IPS DF 19.7 (cell line): ENCODE measurements at regions not wholly inside any gene's neighbourhood (a gene's known extent, or its start where the extent isn't known, plus 50 kb on each side); places are given as distances from the start of the nearest gene placed in this dataset.

ENCODE experiments used
- DNase-seq: peaks from one replicate; pipeline ENCODE4 v3.0.0-alpha.2; 2013; ENCODE audit warnings: low read depth, low spot score

- no peak for DNase-seq
Observed at GRCh38 chr5:123881759-123882244, 369.8 kb downstream of the CSNK1G3 start.

- DNase-seq = no peak
Observed at GRCh38 chr5:123880875-123881274, 368.9 kb downstream of the CSNK1G3 start.

- DNase-seq = peak; percentile 54
Observed at GRCh38 chr5:123879071-123879470, 367.1 kb downstream of the CSNK1G3 start.

- DNase-seq = peak; percentile 42
Observed at GRCh38 chr5:123876276-123876790, 364.4 kb downstream of the CSNK1G3 start.

- DNase-seq = peak; percentile 78
Observed at GRCh38 chr5:123875561-123876275, 363.7 kb downstream of the CSNK1G3 start.

GRCh38 chr5:123874600-123875201, 362.7 kb downstream of the CSNK1G3 start:
- DNase-seq = peak; percentile 47

GRCh38 chr5:123873846-123874245, 361.9 kb downstream of the CSNK1G3 start:
- no peak for DNase-seq

GRCh38 chr5:123871373-123871772, 359.4 kb downstream of the CSNK1G3 start:
- DNase-seq = no peak

- DNase-seq = no peak
Observed at GRCh38 chr5:123868881-123869280, 356.9 kb downstream of the CSNK1G3 start.

GRCh38 chr5:123868267-123868666, 356.3 kb downstream of the CSNK1G3 start:
- no peak for DNase-seq

- DNase-seq = no peak
Observed at GRCh38 chr5:123865641-123866040, 353.7 kb downstream of the CSNK1G3 start.

- no peak for DNase-seq
Observed at GRCh38 chr5:123864578-123864977, 352.6 kb downstream of the CSNK1G3 start.

GRCh38 chr5:123858938-123859337, 347.0 kb downstream of the CSNK1G3 start:
- DNase-seq = no peak

GRCh38 chr5:123856766-123857165, 344.8 kb downstream of the CSNK1G3 start:
- DNase-seq = no peak

GRCh38 chr5:123855609-123856008, 343.6 kb downstream of the CSNK1G3 start:
- no peak for DNase-seq

- DNase-seq = no peak
Observed at GRCh38 chr5:123845356-123846100, 333.6 kb downstream of the CSNK1G3 start.

- no peak for DNase-seq
Observed at GRCh38 chr5:123844873-123845272, 332.9 kb downstream of the CSNK1G3 start.

- DNase-seq = no peak
Observed at GRCh38 chr5:123835421-123835820, 323.4 kb downstream of the CSNK1G3 start.

- no peak for DNase-seq
Observed at GRCh38 chr5:123830575-123830974, 318.6 kb downstream of the CSNK1G3 start.

- no peak for DNase-seq
Observed at GRCh38 chr5:123827811-123828210, 315.8 kb downstream of the CSNK1G3 start.

GRCh38 chr5:123819833-123820232, 307.9 kb downstream of the CSNK1G3 start:
- no peak for DNase-seq

- no peak for DNase-seq
Observed at GRCh38 chr5:123819386-123819785, 307.4 kb downstream of the CSNK1G3 start.
